Osteocyte (in vitro differentiated cells): ENCODE measurements at regions not wholly inside any gene's neighbourhood (a gene's known extent, or its start where the extent isn't known, plus 50 kb on each side); places are given as distances from the start of the nearest gene placed in this dataset.

Source experiments
- DNase-seq: peaks from one replicate; pipeline ENCODE4 v3.0.0; 2021; ENCODE audit warnings: mixed read lengths; ENCODE audit not compliant: unreplicated experiment; ENCODE audit errors: extremely low spot score
- H3K27ac Mint-ChIP-seq: one replicate; pipeline ENCODE4 v1.8.0; 2021; ENCODE audit warnings: mild to moderate bottlenecking, mixed read lengths; ENCODE audit not compliant: unreplicated experiment
- H3K27me3 Mint-ChIP-seq: one replicate; pipeline ENCODE4 v1.8.0; 2021; ENCODE audit warnings: mixed read lengths; ENCODE audit not compliant: unreplicated experiment
- H3K36me3 Mint-ChIP-seq: one replicate; pipeline ENCODE4 v1.8.0; 2021; ENCODE audit warnings: mixed read lengths; ENCODE audit not compliant: unreplicated experiment
- H3K4me1 Mint-ChIP-seq: one replicate; pipeline ENCODE4 v1.8.0; 2021; ENCODE audit warnings: mixed read lengths; ENCODE audit not compliant: unreplicated experiment
- H3K4me3 Mint-ChIP-seq: one replicate; pipeline ENCODE4 v1.8.0; 2021; ENCODE audit warnings: mild to moderate bottlenecking, moderate library complexity, mixed read lengths; ENCODE audit not compliant: unreplicated experiment
- H3K9me3 Mint-ChIP-seq: one replicate; pipeline ENCODE4 v1.8.0; 2021; ENCODE audit warnings: mixed read lengths; ENCODE audit not compliant: unreplicated experiment
- TF ChIP-seq, protein P1 (sequence below): fragments of 200-600 bp; sonication (generic); IDR thresholded peaks from 2 replicates; pipeline ENCODE4 v1.5.0; 2021; ENCODE audit warnings: antibody characterized with exemption, mild to moderate bottlenecking, moderate library complexity

DNA sequence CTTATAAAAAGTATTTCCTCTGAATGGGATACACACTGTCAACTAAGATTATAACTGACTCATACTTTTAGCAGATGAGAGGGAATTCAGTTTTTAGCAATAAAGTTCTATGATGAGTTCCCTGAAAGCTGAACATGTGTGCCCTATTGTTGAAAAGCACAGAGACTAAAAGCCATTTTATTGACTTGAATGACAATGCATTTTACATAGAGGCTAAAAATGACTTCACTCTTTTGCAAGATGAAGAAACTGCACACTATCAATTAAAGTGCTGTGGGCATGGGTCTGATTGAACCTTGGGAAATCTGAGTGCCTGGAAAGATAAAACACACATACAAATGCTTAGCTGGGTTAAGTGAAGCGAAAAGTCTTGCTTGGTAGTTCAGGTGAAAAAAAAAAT is 633.4 kb downstream of the PDHA2 start:
- peaks cover 23% of the 10 kb centered on the region for H3K9me3 Mint-ChIP-seq

DNA sequence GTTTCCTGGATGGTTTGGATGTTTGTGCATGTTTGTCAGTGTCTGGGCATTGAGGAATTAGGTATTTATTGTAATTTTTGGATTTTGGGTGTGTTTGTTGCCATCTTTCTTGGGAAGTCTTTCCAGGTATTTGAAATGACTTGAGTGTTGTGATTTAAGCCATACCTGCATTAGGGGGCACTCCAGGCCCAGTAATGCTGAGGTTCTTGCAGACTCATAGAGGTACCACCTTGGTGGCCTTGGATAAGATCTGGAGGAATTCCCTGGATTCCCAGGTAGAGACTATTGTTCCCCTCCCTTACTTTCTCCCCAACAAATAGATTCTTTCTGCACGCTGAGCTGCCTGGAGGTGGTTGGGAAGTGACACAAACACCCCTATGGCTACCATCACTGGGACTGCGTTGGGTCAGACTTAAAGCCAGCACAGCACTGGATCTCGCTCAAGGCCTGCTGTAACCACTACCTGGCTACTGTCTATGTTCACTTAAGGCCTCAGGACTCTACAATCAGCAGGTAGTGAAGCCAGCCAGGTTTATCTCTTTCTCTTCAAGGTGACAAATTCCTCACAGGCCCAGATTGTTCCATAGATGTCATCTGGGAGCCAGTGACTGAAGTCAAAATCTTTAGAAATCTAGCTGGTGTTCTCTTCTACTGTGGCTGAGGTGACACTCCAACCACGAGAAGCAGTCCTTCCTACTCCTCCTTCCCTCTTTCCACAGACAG is 643.6 kb downstream of the PDHA2 start:
- H3K4me1 Mint-ChIP-seq = no peaks in the 10 kb centered on the region
- no peaks in the 10 kb centered on the region for H3K36me3 Mint-ChIP-seq
- H3K27me3 Mint-ChIP-seq = peaks cover 2% of the 10 kb centered on the region
- no peaks in the 10 kb centered on the region for H3K9me3 Mint-ChIP-seq
- no peak overlapping the region for H3K4me3 Mint-ChIP-seq
- DNase-seq = no peak
- TF ChIP-seq, protein P1, sequence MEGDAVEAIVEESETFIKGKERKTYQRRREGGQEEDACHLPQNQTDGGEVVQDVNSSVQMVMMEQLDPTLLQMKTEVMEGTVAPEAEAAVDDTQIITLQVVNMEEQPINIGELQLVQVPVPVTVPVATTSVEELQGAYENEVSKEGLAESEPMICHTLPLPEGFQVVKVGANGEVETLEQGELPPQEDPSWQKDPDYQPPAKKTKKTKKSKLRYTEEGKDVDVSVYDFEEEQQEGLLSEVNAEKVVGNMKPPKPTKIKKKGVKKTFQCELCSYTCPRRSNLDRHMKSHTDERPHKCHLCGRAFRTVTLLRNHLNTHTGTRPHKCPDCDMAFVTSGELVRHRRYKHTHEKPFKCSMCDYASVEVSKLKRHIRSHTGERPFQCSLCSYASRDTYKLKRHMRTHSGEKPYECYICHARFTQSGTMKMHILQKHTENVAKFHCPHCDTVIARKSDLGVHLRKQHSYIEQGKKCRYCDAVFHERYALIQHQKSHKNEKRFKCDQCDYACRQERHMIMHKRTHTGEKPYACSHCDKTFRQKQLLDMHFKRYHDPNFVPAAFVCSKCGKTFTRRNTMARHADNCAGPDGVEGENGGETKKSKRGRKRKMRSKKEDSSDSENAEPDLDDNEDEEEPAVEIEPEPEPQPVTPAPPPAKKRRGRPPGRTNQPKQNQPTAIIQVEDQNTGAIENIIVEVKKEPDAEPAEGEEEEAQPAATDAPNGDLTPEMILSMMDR = peak; percentile 30
- H3K27ac Mint-ChIP-seq = no peak overlapping the region

More for the DNA sequence above, 633.4 kb downstream of the PDHA2 start:
- no peak for DNase-seq
- H3K27me3 Mint-ChIP-seq = peaks cover 3% of the 10 kb centered on the region
- H3K27ac Mint-ChIP-seq = no peak overlapping the region
- H3K4me3 Mint-ChIP-seq = no peak overlapping the region
- TF ChIP-seq, protein P1 = no peak
- H3K4me1 Mint-ChIP-seq = no peaks in the 10 kb centered on the region
- peaks cover 1% of the 10 kb centered on the region for H3K36me3 Mint-ChIP-seq

DNA sequence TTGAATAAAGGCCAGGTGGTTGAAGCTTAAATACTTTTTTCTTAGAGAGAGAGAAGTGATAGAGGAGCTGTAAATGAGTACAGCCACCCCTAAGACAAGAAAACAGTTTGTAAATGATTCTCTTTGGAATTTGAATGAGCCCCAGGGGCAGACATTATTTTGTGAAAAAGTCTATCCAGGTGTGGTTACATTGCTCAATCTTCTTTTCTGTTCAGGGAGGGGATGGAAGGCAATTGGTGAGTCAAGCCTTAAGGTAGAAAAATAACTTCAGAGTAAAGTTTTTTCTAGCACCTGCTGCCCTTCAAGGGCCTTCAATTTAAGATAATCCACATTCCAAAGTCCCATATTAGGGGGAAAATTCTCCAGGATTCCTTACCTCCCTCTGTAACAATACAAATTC is 646.7 kb downstream of the PDHA2 start:
- no peak for DNase-seq
- H3K27me3 Mint-ChIP-seq = no peaks in the 10 kb centered on the region
- no peaks in the 10 kb centered on the region for H3K9me3 Mint-ChIP-seq
- no peaks in the 10 kb centered on the region for H3K36me3 Mint-ChIP-seq
- H3K27ac Mint-ChIP-seq = no peak overlapping the region
- no peak overlapping the region for H3K4me3 Mint-ChIP-seq
- no peaks in the 10 kb centered on the region for H3K4me1 Mint-ChIP-seq
- TF ChIP-seq, protein P1 = no peak

DNA sequence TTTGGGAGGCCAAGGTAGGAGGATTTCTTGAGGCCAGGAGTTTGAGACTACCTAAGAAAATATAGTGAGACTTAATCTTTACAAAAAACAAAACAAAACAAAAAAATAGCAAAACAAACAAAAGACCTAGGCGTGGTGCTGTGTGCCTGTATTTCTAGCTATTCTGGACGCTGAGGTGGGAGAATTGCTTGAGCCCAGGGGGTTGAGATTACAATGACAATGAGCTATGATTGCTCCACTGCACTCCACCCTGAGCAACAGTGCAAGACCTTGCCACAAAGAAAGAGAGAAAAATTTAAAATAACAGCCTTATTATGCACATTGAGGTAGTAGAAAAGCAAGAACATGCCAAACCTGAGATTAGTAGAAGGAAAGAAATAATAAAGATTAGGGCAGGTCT is 657.7 kb downstream of the PDHA2 start:
- Mint-ChIP-seq H3K9me3 (peaks cover 18% of the 10 kb centered on the region), H3K4me1 (no peaks in the 10 kb centered on the region), H3K4me3 (no peak overlapping the region), H3K27me3 (no peaks in the 10 kb centered on the region), H3K27ac (no peak overlapping the region), H3K36me3 (no peaks in the 10 kb centered on the region)
- TF ChIP-seq, protein P1 = no peak
- DNase-seq = no peak

DNA sequence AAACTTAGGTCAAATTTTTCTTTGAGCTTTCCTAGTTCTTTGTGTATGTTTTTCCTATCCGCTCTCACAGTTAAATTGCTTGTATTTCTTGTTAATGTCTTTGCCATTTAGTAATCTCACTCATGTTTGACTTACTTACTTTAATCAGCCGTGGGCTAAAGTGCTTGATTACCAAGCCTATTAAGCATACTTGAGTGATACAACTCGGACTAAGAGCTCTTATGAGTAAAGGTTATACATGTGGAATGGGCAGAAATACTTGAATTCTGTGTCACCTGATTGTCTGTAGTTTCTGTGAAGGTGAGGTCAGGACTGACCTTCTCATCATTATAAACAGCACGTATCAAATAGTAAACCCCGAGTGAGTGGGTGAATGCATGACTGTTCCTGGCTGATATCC is 664.5 kb downstream of the PDHA2 start:
- DNase-seq = no peak
- no peak overlapping the region for H3K4me3 Mint-ChIP-seq
- no peaks in the 10 kb centered on the region for H3K4me1 Mint-ChIP-seq
- H3K27ac Mint-ChIP-seq = no peak overlapping the region
- H3K9me3 Mint-ChIP-seq = peaks cover 4% of the 10 kb centered on the region
- TF ChIP-seq, protein P1 = no peak
- H3K27me3 Mint-ChIP-seq = no peaks in the 10 kb centered on the region
- H3K36me3 Mint-ChIP-seq = no peaks in the 10 kb centered on the region
